H1 (cell line): ENCODE measurements at regions not wholly inside any gene's neighbourhood (a gene's known extent, or its start where the extent isn't known, plus 50 kb on each side); places are given as distances from the start of the nearest gene placed in this dataset.

ENCODE experiments used
- CTCF ChIA-PET: fragments of 300-600 bp; sonication (Branson Sonifier 250); formaldehyde crosslinking; loops from one replicate; lab custom pipeline; 2021; ENCODE audit not compliant: partially characterized antibody; lab: Charles Lee
- POLR2A ChIA-PET: fragments of 300-600 bp; sonication (Branson Sonifier 250); formaldehyde crosslinking; loops from one replicate; lab custom pipeline; 2021; ENCODE audit warnings: inconsistent platforms; ENCODE audit not compliant: partially characterized antibody; lab: Charles Lee
- DNase-seq, 2 experiments: peaks; one replicate each; pipeline versions ENCODE4 v3.0.0 to v3.0.0-alpha.2; 2010 to 2022; ENCODE audit warnings: low spot score in 2 of 2, low read depth in 1 of 2, mixed read lengths in 1 of 2
- FAIRE-seq: peaks from 2 replicates; lab custom pipeline; 2011; peaks lifted over from hg19 to GRCh38; lab: Jason Lieb, UNC
- H2AFZ ChIP-seq: 2 replicates; pipeline ENCODE4 v1.8.1; 2012; ENCODE audit warnings: low read length, inconsistent platforms
- H2AK5ac ChIP-seq: 2 replicates; pipeline ENCODE4 v1.6.1; 2013; ENCODE audit warnings: low read depth, low read length
- H2BK120ac ChIP-seq: replicated peaks from 2 replicates; pipeline ENCODE3; 2013; ENCODE audit warnings: low read depth, low read length, inconsistent platforms
- H2BK12ac ChIP-seq: 2 replicates; pipeline ENCODE4 v1.6.1; 2013; ENCODE audit warnings: low read depth, low read length
- H2BK15ac ChIP-seq: 2 replicates; pipeline ENCODE4 v1.6.1; 2013; ENCODE audit warnings: low read length
- H2BK20ac ChIP-seq: 2 replicates; pipeline ENCODE4 v1.6.1; 2013; ENCODE audit warnings: low read length
- H2BK5ac ChIP-seq: 2 replicates; pipeline ENCODE4 v1.6.1; 2013; ENCODE audit warnings: low read depth, low read length
- H3K14ac ChIP-seq: 2 replicates; pipeline ENCODE4 v1.6.1; 2013; ENCODE audit warnings: inconsistent platforms; ENCODE audit not compliant: insufficient read length
- H3K18ac ChIP-seq: 2 replicates; pipeline ENCODE4 v1.6.1; 2013; ENCODE audit warnings: low read length; ENCODE audit errors: extremely low read depth
- H3K23ac ChIP-seq: 2 replicates; pipeline ENCODE4 v1.6.1; 2013; ENCODE audit warnings: inconsistent platforms; ENCODE audit not compliant: insufficient read length
- H3K23me2 ChIP-seq: 2 replicates; pipeline ENCODE4 v1.6.1; 2013; ENCODE audit warnings: low read depth, low read length
- H3K27ac ChIP-seq: 2 replicates; pipeline ENCODE4 v1.6.1; 2011; ENCODE audit warnings: low read depth, low read length, inconsistent platforms
- H3K27me3 ChIP-seq, 4 experiments: replicated peaks in 1 of 4; 1 replicate in 1 of 4; 2 replicates in 3 of 4; pipeline versions ENCODE4 v1.6.1 to v1.8.1; 2011 to 2013; ENCODE audit warnings: low read length in 3 of 4, mild to moderate bottlenecking in 3 of 4, inconsistent platforms in 2 of 4, mixed read lengths in 2 of 4, moderate library complexity in 1 of 4; ENCODE audit not compliant: control insufficient read depth in 3 of 4, insufficient read depth in 3 of 4; ENCODE audit errors: extremely low read depth in 1 of 4
- H3K36me3 ChIP-seq, 4 experiments: 2 replicates each; pipeline versions ENCODE4 v1.6.1 to v1.8.1; 2011 to 2013; ENCODE audit warnings: mild to moderate bottlenecking in 4 of 4, low read length in 3 of 4, moderate library complexity in 2 of 4, control low read depth in 1 of 4, inconsistent platforms in 1 of 4; ENCODE audit not compliant: insufficient read depth in 4 of 4, control insufficient read depth in 2 of 4
- H3K4ac ChIP-seq: replicated peaks from 2 replicates; pipeline ENCODE3; 2013; ENCODE audit warnings: low read length, low read depth, mixed read lengths, inconsistent platforms; ENCODE audit not compliant: insufficient read length
- H3K4me1 ChIP-seq, 4 experiments: replicated peaks in 1 of 4; 1 replicate in 1 of 4; 2 replicates in 3 of 4; pipeline versions ENCODE4 v1.6.1 to v1.8.1; 2011 to 2013; ENCODE audit warnings: low read length in 3 of 4, inconsistent platforms in 2 of 4, mixed read lengths in 1 of 4; ENCODE audit not compliant: insufficient read depth in 4 of 4, control insufficient read depth in 3 of 4
- H3K4me2 ChIP-seq, 2 experiments: 2 replicates each; pipeline versions ENCODE4 v1.6.1 to v1.8.1; 2011 to 2013; ENCODE audit warnings: low read depth in 2 of 2, low read length in 2 of 2, control low read depth in 1 of 2, inconsistent platforms in 1 of 2, mild to moderate bottlenecking in 1 of 2; ENCODE audit not compliant: insufficient read depth in 1 of 2
- H3K4me3 ChIP-seq, 4 experiments: fragments of 200-600, 300-600 bp in 1 of 4; sonication (generic), shearing (Covaris generic), sonication (Bioruptor Twin) in 1 of 4; 2 replicates each; pipeline versions ENCODE4 v1.5.1 to v1.8.1; 2011 to 2016; ENCODE audit warnings: low read length in 4 of 4, low read depth in 3 of 4, control low read depth in 2 of 4, inconsistent platforms in 2 of 4, mild to moderate bottlenecking in 2 of 4, mixed read lengths in 1 of 4, moderate library complexity in 1 of 4; ENCODE audit not compliant: insufficient read depth in 2 of 4; ENCODE audit errors: extremely low read depth in 1 of 4
- H3K56ac ChIP-seq: replicated peaks from 2 replicates; pipeline ENCODE3; 2013; ENCODE audit warnings: low read depth, mild to moderate bottlenecking, mixed read lengths, low read length, inconsistent platforms; ENCODE audit not compliant: insufficient read length
- H3K79me1 ChIP-seq: 2 replicates; pipeline ENCODE4 v1.6.1; 2013; ENCODE audit warnings: low read depth, low read length, control low read depth
- H3K79me2 ChIP-seq, 2 experiments: 2 replicates each; pipeline versions ENCODE4 v1.6.1 to v1.8.1; 2012 to 2013; ENCODE audit warnings: low read length in 2 of 2, mild to moderate bottlenecking in 2 of 2, inconsistent platforms in 1 of 2; ENCODE audit not compliant: insufficient read depth in 2 of 2, control insufficient read depth in 1 of 2
- H3K9ac ChIP-seq, 4 experiments: replicated peaks in 1 of 4; 1 replicate in 1 of 4; 2 replicates in 3 of 4; pipeline versions ENCODE4 v1.6.1 to v1.8.1; 2011 to 2013; ENCODE audit warnings: low read depth in 3 of 4, low read length in 3 of 4, control low read depth in 2 of 4, mild to moderate bottlenecking in 2 of 4, moderate library complexity in 2 of 4, inconsistent platforms in 1 of 4; ENCODE audit errors: extremely low read depth in 1 of 4
- H3K9me3 ChIP-seq, 2 experiments: 2 replicates each; pipeline versions ENCODE4 v1.6.1 to v1.8.1; 2012 to 2013; ENCODE audit warnings: mild to moderate bottlenecking in 2 of 2, moderate library complexity in 2 of 2, control low read depth in 1 of 2, inconsistent platforms in 1 of 2, low read depth in 1 of 2, low read length in 1 of 2, mixed read lengths in 1 of 2; ENCODE audit not compliant: insufficient read depth in 2 of 2
- H4K20me1 ChIP-seq, 2 experiments: replicated peaks in 1 of 2; 2 replicates each; pipeline versions ENCODE3 to v1.8.1; 2011 to 2013; ENCODE audit warnings: inconsistent platforms in 2 of 2, low read length in 2 of 2, mild to moderate bottlenecking in 1 of 2; ENCODE audit not compliant: insufficient read depth in 2 of 2, control insufficient read depth in 1 of 2
- H4K5ac ChIP-seq: 2 replicates; pipeline ENCODE4 v1.6.1; 2013; ENCODE audit warnings: low read length, low read depth, mixed read lengths, inconsistent platforms; ENCODE audit not compliant: insufficient read length
- H4K8ac ChIP-seq: 2 replicates; pipeline ENCODE4 v1.8.0; 2013; ENCODE audit warnings: mild to moderate bottlenecking, moderate library complexity, low read length, inconsistent platforms; ENCODE audit not compliant: insufficient read depth; ENCODE audit errors: extremely low read depth
- H4K91ac ChIP-seq: replicated peaks from 2 replicates; pipeline ENCODE3; 2013; ENCODE audit warnings: low read length, mixed read lengths, inconsistent platforms; ENCODE audit not compliant: insufficient read length
- ASH2L ChIP-seq: fragments of 200-600, 300-600 bp; sonication (generic); IDR thresholded peaks from one replicate; pipeline ENCODE4 v1.7.1; 2017; ENCODE audit warnings: low read length
- BCL11A ChIP-seq, 2 experiments: IDR thresholded peaks; one replicate each; pipeline ENCODE4 v1.6.1; 2011; ENCODE audit warnings: low read depth in 2 of 2, low read length in 2 of 2, mild to moderate bottlenecking in 2 of 2
- EZH2 ChIP-seq: fragments of 200-600 bp; sonication (generic); IDR thresholded peaks from 2 replicates; pipeline ENCODE4 v1.7.1; 2012; ENCODE audit warnings: low read depth, mild to moderate bottlenecking, moderate library complexity, low read length, inconsistent platforms; ENCODE audit not compliant: severe bottlenecking
- FOSL1 ChIP-seq: IDR thresholded peaks from 2 replicates; pipeline ENCODE4 v1.6.1; 2011; ENCODE audit warnings: mild to moderate bottlenecking, low read depth, low read length, moderate library complexity; ENCODE audit not compliant: insufficient read depth
- JUND ChIP-seq: IDR thresholded peaks from 2 replicates; pipeline ENCODE4 v1.6.1; 2011; ENCODE audit warnings: mild to moderate bottlenecking, improper control_type of control experiment, low read length
- KDM5A ChIP-seq: fragments of 200-600 bp; IDR thresholded peaks from 2 replicates; pipeline ENCODE4 v1.7.1; 2012; ENCODE audit warnings: mild to moderate bottlenecking, low read length, inconsistent platforms, mixed read lengths
- MAFK ChIP-seq: IDR thresholded peaks from 2 replicates; pipeline ENCODE4 v1.6.1; 2012; ENCODE audit warnings: low read depth, mild to moderate bottlenecking, improper control_type of control experiment, low read length
- NRF1 ChIP-seq: IDR thresholded peaks from 2 replicates; pipeline ENCODE4 v1.6.1; 2011; ENCODE audit warnings: mild to moderate bottlenecking, low read depth, low read length, improper control_type of control experiment
- POLR2A ChIP-seq, 2 experiments: IDR thresholded peaks; 1 replicate in 1 of 2; 2 replicates in 1 of 2; pipeline ENCODE4 v1.6.1; 2011; ENCODE audit warnings: low read depth in 2 of 2, low read length in 2 of 2, mild to moderate bottlenecking in 2 of 2; ENCODE audit errors: control extremely low read depth in 1 of 2
- RNF2 ChIP-seq: fragments of 200-900, 300-1000 bp; sonication (generic); IDR thresholded peaks from 2 replicates; pipeline ENCODE4 v1.7.1; 2016; ENCODE audit warnings: borderline replicate concordance, low read depth, mild to moderate bottlenecking, antibody characterized with exemption, low read length; ENCODE audit not compliant: poor library complexity, severe bottlenecking; ENCODE audit errors: missing control alignments
- SP1 ChIP-seq: IDR thresholded peaks from 2 replicates; pipeline ENCODE4 v1.6.1; 2011; ENCODE audit warnings: low read depth, low read length
- SP2 ChIP-seq: IDR thresholded peaks from 2 replicates; pipeline ENCODE4 v1.6.1; 2012; ENCODE audit warnings: mild to moderate bottlenecking, low read length, inconsistent platforms
- TAF1 ChIP-seq: IDR thresholded peaks from 2 replicates; pipeline ENCODE4 v1.6.1; 2011; ENCODE audit warnings: mild to moderate bottlenecking, low read depth, low read length
- TBP ChIP-seq: IDR thresholded peaks from 2 replicates; pipeline ENCODE4 v1.6.1; 2011; ENCODE audit warnings: low read depth, low read length, improper control_type of control experiment
- TCF12 ChIP-seq: IDR thresholded peaks from 2 replicates; pipeline ENCODE4 v1.6.1; 2011; ENCODE audit warnings: low read depth, mild to moderate bottlenecking, low read length
- WGBS, 2 experiments: shearing (Covaris generic) in 1 of 2; methylation state at CpG; one replicate each; pipeline versions ENCODE4 v1.1.6 to v1.1.7; 2013 to 2015; ENCODE audit warnings: low lambda C conversion rate in 2 of 2, mixed read lengths in 2 of 2, inconsistent platforms in 1 of 2, low coverage in 1 of 2, missing lambda C conversion rate in 1 of 2; ENCODE audit not compliant: insufficient replicate concordance in 2 of 2, insufficient coverage in 1 of 2, insufficient read length in 1 of 2; ENCODE audit errors: extremely low coverage in 1 of 2, missing lambda C conversion rate in 1 of 2; 5-methylcytosine and 5-hydroxymethylcytosine counted together

DNA sequence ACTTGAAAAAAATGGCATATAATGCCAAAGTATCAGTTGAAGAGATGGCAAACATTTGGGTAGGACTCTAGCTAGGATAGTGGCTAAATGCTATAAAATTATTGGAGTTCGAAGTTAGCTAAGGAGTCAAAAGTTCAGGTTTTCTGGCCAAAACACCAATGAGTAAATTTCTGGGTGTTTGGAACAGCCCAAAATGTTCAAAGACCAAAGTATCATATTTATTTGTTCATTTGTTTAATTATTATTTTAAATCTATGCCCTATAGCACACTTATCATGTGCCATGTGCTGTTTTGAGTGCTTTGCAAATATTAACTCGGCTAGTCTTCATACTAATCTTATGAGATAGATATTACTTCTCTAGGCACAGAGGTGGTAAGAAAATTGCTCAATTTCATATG is 285.5 kb downstream of the TEX13C start:
- Histone ChIP-seq H4K20me1 (no peaks in the 10 kb centered on the region), H3K9ac (no peak overlapping the region), H4K8ac (no peak overlapping the region), H3K56ac (no peak overlapping the region), H3K4me1 (no peaks in the 10 kb centered on the region), H2BK120ac (no peak overlapping the region), H2AFZ (no peak overlapping the region), H3K14ac (no peak overlapping the region), H2BK5ac (no peak overlapping the region), H4K91ac (no peak overlapping the region), H3K18ac (no peak overlapping the region), H3K27me3 (no peaks in the 10 kb centered on the region), H3K4me2 (no peak overlapping the region), H2BK12ac (no peak overlapping the region), H2BK20ac (no peak overlapping the region), H3K27ac (no peak overlapping the region), H3K4ac (no peak overlapping the region), H3K79me1 (no peaks in the 10 kb centered on the region), H3K79me2 (no peaks in the 10 kb centered on the region), H2BK15ac (no peak overlapping the region), H3K23me2 (no peaks in the 10 kb centered on the region), H3K9me3 (no peaks in the 10 kb centered on the region), H4K5ac (no peak overlapping the region), H3K23ac (no peak overlapping the region), H2AK5ac (no peak overlapping the region), H3K36me3 (no peaks in the 10 kb centered on the region), H3K4me3 (no peak overlapping the region)
- 87% methylated on average over 2 of the region's 2 CpGs; no CpG with 5 or more reads in 1 of the 2 experiments for WGBS, 2 experiments
- no peak for DNase-seq
- CTCF ChIA-PET: no interaction called here
- TF ChIP-seq FOSL1: no peak
- no peak for TF ChIP-seq EZH2
- no peak for TF ChIP-seq BCL11A (IDR thresholded peaks at IDR 0.05; ENCODE audit: low read depth in 2 of 2, low read length in 2 of 2)
- no peak for TF ChIP-seq ASH2L
- TF ChIP-seq MAFK: no peak
- no peak for TF ChIP-seq JUND
- no peak for TF ChIP-seq TBP
- TF ChIP-seq RNF2: no peak
- no peak for TF ChIP-seq POLR2A (IDR thresholded peaks at IDR 0.05; ENCODE audit: control extremely low read depth in 1 of 2, low read depth in 2 of 2, low read length in 2 of 2)
- no peak for TF ChIP-seq KDM5A
- no peak for TF ChIP-seq SP1
- TF ChIP-seq NRF1: no peak
- TF ChIP-seq TAF1: no peak
- no peak for TF ChIP-seq TCF12
- TF ChIP-seq SP2: no peak
- POLR2A ChIA-PET: no interaction called here
- FAIRE-seq: no peak
